ENCODE measurements at regions not wholly inside any gene's neighbourhood (a gene's known extent, or its start where the extent isn't known, plus 50 kb on each side); places are given as distances from the start of the nearest gene placed in this dataset.
"Not testable (repeated sequence)": the region's sequence is repeated elsewhere in the genome, so short reads cannot be mapped to it uniquely, and the experiment has no call there.

DNA sequence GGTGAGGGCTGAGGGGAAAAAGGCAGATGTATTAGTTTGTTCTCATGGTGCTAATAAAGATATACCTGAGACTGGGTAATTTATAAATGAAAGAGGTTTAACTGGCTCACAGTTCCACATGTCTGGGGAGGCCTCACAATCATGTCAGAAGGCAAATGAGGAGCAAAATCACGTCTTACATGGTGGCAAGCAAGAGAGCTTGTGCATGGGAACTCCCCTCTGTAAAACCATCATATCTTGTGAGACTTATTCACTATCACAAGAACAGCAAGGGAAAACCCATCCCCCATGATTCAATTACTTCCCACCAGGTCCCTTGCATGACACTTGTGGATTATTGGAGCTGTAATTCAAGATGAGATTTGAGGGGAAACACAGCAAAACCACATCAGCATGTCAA is 1220.9 kb downstream of the GALC start:
- no peak for DNase-seq

DNA sequence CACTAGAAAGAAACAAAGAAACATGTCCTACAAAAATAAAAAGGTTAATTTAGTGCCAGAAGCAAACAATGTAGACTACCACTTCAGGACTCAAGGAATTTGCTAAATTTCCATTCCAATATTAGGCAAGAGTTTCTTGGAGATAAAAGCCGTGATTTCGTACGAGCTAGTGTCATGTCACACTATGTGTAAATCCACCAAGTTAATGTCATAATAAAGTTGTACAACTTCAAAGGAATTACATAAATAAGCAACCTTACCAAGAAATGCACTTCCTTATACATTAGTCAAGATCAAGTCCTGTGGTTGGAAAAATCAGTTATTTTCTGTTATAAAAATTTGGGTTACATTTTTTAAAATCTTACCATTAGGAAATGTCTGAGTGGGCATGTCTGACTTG is 1222.8 kb downstream of the GALC start:
- no peak for DNase-seq

DNA sequence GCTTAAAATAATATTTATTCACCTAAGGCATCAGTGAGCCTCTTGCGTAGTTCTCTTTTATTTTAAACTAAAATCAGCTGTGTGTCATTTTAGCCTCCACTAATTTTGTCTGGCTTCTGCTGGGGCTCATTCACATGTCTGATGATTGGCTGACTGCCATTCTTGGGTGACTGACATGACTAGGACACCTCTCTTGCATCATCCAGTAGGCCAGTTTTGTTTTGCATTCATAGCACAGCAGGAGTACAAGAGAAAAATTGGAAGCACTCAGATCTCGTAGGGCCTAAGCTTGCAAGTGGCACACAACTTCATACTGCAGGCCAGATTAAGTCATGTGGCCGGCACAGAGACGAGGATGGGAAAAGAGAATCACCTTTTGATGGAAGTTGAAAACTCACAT is 1226.5 kb downstream of the GALC start:
- no peak for DNase-seq

DNA sequence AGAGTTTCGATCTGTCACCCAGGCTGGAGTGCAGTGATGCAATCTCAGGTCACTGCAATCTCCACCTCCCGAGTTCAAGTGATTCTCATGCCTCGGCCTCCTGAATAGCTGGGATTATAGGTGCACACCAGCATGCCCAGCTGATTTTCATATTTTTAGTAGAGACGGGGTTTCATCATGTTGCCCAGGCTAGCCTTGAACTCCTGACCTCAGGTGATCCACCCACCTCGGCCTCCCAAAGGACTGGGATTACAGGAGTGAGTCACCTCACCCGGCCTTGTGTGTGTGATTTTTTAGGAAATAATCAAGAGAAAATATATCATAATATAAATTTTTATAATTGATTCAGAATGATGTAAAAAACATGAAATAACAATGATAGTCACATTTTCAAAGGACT is 1231.4 kb downstream of the GALC start:
- DNase-seq: no peak

DNA sequence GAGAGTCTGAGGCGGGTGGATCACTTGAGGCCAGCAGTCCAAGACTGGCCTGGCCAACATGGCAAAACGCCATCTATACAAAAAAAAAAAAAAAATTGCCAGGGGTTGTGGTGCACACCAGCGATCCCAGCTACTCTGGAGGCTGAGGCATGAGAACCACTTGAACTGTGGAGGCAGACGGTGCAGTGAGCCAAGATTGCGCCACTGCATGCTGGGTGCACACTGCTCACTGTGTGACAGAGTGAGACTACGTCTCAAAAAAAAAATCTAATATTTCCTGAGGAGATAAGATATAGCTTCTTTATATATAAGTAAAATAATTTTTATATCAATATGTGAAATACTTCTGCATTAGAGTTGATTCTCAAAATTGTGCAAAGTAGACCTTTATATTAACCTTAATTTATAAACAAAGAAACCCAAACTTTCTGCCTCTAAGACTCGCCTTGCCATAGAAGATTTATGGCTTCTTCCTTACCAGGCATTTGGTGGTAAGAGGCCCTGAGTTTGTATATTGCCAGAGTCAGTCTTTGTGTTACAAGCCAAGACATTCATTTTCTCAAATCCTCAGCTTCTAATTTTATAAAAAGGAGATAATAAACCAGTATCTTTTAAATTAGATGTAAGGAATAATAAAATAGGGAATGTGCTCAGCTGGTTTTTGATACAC is 1226.7 kb downstream of the FLRT2 start:
- DNase-seq: no peak

DNA sequence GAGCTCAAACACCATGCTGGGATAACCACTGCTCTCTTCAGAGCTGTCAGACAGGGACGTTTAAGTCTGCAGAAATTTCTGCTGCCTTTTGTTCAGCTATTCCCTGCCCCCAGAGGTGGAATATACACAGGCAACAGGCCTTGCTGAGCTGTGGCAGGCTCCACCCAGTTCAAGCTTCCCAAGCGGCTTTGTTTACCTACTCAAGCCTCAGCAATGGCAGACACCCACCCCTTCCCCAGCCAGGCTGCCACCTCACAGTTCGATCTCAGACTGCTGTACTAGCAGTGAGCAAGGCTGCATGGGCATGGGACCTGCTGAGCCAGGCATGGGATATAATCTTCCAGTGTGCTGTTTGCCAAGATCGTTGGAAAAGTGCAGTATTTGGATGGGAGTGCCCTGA is 1220.5 kb downstream of the FLRT2 start:
- DNase-seq: not testable (repeated sequence)

DNA sequence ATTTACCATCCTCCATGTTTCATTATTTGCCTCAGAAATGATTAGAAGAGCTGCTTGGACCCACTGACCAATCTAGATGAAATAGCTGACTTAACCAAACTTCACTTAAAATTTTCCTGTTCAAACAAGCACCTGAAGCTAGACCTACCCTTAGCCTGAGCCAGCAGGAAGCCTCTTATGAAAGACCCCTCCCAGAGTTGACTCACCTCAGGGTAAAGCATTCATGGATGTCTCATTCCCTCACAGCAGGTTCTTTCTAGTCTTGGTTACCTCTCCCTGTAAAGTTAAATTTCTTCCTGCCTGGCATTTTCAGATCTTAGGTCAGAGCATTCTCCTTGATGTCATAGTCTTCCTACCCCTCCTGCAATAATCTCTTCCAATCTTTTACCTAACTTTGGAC is 1209.8 kb downstream of the FLRT2 start:
- DNase-seq: no peak

DNA sequence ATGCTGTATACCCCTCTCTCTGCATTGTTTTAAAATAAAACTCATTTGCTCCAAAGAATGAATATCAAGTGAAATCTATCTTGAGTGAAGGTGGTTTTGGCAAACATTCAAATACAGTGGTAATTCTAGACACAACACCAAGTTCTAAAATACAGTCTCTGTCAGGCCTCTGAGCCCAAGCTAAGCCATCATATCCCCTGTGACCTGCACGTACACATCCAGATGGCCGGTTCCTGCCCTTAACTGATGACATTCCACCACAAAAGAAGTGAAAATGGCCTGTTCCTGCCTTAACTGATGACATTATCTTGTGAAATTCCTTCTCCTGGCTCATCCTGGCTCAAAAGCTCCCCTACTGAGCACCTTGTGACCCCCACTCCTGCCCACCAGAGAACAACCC is 1201.5 kb downstream of the FLRT2 start:
- not testable (repeated sequence) for DNase-seq

DNA sequence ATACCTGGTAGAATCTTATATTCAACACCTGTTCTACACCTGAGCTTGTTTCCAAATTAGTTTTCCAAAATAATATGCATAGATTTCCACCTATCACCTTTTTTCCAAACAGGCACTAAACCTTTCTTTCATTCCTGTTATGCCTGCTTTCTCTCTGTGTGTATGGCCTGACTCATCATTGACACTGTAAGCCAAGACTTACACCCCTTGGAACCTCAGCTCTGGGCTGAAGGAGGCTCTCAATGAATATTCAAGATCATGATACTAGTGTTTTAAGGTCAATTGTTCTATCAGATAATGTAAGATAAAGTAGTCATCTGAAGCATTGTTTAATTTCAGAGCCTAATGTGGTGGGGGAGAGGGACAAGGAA is 1193.3 kb downstream of the FLRT2 start:
- DNase-seq: no peak

DNA sequence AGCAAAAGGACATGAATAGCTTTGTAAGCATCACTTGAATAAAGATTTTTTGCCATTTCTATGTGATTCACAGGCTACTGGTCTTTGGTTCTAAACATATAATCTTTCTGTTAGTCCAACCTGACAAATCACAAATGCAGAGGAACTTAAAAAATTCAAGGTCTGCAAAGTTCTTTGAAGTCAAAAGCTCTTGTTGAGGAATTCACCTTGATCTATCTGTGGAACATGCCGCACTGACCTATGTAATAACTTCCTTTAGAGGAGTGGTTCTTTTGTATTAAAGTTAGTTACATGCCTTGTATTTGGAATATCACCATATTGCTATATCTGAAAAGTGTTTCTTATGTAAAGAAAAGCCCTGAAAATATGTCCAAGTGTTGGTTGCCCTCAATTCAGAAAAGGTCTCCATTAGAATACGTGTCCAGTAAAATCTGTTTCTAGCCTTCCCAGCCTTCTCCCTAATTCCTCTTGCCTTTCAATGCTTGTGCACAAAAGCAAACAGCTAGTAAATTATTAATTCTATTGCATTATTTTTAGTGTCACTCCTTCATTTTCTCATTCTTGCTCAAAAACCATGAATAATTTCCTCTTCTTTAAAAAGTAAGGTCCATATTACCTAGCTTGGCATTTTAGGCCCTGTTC is 1192.8 kb downstream of the FLRT2 start:
- DNase-seq: no peak

DNA sequence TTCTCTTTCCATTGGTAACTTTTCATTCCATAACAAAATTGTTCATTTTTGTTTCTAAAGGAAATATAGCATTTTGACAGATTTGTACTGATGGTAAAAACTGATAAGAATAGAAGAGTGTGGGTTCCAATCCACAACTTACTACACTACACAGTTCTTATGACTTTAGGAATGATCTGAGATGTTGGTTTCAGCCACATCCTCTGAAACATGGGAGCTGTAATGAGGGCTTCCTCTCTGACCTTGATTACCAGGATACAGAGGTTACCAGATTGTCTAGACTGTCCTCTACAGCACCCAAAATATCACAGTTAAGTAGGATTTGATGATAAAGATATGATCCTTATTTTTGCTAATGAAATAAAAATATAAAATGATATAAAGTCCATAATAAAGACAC is 1184.6 kb downstream of the FLRT2 start:
- DNase-seq: no peak

DNA sequence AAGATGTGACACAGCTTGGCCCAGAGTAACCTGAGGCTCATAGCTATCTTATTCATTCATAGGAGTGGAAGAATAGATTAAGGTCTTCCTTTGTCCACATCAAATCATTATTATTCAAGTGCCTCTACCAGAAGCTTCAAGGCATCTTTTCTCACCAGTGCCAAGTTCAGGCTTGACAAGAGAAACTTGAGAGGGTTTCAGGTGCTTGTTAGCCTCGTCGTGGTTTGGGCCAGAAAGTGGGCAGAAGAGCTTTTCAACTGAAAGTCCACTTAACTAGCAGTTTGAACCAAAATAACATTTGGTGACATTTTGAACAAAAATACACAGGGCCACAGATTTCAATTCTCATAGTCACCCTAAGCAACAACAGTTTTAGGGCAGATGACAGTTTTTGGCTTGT is 1184.2 kb downstream of the FLRT2 start:
- DNase-seq: no peak

DNA sequence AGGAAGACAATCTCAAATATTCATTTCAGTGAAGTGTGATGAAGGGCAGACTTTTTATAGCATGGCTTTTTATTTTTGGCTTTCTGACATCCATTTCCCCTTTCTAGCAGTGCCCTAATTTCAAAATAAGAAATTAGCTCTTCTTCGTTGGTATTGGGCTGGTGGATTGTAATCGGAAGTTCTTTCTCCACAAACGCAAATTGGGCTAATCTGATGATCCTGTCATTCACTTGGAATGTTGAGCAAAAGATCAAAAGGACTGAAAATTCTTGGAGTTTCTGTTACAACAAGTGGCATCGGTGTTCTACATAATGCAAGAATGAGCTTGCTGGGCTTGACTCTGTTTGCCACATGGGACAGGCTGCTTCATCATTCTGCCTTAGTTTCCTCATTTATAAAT is 1182.8 kb downstream of the FLRT2 start:
- no peak for DNase-seq

DNA sequence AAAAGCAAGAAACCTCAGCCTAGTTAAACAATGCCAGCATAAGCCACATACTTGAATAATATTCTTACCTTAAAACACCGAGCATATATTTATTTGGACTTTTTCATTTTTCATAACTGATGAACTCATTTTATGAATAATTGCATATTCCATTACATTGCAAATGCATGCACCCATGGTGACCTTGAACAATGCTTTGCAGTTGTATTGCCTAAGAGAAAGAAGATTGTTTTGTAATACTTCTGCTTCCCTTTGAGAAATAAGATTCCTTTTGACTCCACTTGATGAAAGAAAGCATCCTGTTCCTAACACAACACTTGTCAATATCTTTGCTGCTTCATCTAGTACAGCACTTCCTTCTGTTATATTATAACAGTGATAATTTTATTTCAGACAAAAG is 1182.2 kb downstream of the FLRT2 start:
- DNase-seq: no peak

DNA sequence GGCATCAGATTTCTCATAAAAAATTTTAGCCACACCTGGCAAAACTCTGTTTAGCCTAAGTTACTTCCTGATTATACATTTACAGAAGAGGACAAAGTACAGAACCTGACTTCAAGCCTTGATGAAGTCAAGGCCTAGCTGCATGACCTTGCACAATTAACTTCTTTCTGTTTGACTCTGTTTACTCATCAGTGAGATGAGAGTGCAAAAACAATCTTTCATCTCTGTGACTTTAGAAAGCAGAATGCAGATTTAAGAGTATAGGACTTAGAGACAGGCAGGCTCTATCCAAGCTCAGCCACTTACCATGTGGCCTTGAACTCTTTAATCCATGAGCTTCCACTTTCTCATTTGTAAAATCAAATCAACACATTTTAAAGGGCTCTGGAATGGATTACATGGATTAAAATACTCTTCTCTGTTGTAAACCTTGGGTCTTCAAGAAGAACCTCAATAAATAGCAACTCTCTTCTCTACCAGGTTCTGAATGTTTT is 1178.9 kb downstream of the FLRT2 start:
- no peak for DNase-seq

DNA sequence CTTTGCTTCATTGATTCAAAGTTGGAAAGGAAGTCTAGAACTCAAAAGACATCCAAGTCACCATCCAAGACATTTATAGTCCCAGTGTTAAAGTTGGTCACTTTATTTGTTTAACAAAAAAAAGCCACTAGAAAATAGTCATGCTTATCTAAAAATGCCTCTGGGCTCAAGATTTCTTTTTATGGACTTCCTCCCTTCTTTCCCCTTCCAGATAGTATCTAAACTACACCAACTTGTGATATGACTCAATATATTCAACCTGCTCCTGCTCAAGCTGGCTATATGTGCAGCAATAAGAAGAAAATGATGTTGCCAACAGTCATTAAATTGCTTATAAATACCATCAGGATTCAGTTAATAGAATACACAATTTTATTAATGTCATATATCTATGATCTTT is 1177.1 kb downstream of the FLRT2 start:
- no peak for DNase-seq

DNA sequence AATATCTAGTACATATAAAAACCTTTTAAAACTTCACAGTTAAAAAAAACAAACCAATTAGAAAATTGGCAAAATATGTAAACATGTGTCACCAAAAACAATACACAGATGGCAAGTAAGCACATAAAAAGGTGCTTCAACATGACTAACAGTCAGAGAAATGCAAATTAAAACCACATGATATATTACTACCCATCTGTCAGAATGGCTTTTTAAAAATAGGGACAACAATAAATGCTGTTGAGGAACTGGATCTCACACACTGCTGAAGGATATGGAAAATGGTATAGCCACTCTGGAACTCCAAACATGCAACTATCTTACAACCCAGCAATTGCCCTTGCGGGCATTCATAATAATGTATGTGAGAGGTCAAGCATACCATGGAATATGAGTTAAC is 1153.6 kb downstream of the FLRT2 start:
- DNase-seq: no peak

DNA sequence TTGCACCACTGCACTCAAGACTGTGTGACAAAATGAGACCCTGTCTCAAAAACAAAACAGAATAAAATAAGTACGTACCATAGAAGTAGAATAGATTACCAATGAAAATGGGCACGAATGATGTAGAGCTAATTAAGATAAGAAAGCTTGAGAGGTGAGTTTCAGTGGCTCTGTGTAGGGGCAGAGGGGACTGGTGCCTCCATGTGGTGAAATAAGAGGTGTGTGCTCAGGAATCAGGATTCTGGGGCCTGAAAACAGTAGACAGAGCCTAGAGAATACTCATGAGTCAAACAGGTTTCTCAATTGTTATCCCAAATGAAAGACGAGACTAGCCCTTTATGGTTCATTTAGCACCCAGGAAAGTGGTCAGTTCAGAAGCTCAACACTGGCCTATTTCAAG is 1145.1 kb downstream of the FLRT2 start:
- DNase-seq: no peak

DNA sequence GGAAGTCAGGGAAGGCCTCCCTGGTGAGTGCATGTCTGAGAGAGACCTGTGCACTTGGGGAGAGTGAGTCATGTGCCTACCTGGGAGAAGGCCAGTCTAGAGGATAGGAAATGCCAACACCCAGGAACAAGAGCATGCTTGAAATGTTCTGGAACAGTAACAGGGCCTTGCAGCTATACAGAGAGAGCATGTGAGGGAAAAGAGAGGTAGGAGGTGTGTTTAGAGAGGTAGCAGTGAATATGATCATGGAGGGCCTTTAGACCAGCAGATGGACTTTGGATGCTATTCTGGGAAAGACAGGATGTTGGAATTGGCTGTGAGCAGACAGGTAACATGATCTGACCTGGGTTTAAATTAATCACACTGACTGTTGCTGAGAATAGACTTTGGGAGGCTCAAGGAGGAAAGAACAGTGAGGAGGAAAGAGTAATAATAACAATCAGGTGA is 1143.6 kb downstream of the FLRT2 start:
- no peak for DNase-seq

DNA sequence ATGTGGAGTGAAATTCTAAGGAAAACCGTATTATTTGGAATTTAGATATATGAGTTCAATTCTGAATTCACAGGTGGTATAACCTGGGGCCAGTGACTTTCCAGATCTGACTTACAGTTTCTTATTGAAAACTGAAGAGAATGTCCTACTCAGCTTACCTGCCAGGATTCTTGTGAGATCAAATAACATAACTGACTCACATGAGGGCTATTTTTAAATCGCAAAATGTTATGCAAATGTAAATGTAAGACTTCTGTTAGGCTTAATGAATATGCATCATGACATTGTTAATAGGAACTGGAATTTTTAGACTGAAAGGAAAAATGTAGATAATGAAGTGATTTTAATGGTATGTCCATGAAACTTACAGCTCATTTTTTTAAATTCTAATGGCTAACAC is 1142.1 kb downstream of the FLRT2 start:
- no peak for DNase-seq

DNA sequence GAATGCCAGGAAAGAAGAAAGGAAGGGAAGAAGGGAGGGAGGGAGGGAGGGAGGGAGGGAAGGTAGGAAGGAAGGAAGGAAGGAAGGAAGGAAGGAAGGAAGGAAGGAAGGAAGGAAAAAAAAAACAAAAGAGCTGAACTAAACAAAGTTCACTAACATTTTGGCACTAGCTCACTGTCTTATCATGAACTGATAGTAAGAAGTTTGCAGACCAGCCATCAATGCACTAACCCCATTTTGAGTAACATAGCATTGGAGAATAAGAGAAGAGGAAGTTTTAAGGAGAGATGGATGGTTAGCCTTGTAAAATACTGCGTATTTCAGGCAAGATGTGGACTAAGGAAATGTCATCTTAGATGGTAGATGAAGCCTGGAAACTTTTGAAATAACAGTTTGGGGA is 1136.0 kb downstream of the FLRT2 start:
- no peak for DNase-seq

DNA sequence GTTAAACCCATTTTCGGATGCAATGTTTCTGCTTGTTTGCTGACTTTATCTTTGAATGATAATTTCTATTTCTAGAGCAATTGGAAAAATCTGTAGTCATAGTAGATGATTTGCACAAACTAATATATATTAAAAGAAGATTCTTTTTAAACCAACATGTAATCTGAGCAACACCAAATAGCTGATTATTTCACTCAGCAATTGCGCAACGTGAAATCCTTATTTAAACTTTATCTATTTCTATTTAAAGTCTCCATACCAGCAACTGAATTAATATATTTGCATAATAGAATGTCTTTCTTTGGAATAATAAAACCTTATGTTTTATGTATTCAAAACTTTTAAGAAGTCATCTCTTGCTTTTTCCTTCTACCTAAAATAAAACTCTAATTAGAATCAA is 1132.4 kb downstream of the FLRT2 start:
- DNase-seq: no peak

DNA sequence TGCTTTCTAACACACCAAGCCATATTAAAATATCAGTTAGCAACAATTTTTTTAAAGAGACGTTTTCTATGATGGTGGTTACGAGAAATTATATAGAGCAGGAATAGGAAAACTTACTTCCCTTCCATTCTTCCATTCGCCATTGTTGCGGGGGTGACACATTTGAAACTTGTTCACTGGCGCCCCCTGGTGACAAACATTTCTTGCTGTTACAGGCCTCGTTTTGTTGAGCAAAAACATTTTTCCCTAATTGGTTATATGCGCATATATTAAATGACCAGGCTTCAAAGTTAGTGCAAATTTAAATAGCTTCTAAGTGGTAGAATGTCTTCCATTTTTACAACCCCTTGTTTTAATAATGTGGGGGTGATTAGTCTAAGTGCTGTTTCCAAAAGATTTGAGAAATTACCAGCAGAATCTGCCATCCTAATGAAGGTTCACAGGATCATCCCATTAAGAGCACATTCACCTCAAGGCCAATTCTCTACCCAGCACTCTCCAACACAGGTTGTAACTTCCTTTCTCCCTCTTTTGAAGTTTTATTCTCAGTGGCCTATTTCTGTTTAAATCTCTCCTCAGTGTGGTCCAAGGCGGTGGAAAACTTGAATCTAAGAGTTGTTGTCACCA is 1124.7 kb downstream of the FLRT2 start:
- DNase-seq: no peak

DNA sequence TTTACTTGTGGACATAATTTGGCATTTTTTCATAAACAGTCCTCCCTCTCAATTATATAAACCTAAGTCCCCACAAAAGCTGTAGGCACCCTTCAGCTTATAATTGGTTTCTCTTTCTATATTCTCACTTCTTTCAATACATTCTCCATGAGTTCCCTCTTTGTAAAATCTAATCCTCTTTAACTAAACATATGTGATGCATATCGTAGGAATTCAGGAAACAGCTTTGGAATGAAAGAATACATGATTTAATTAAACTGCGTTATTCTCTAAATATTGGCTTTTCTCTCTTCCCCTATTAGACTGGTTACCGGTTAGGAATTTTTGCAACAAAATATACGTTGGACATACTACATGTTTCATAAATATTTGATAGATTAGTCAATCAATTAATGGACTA is 1122.6 kb downstream of the FLRT2 start:
- DNase-seq: no peak

Measured in NCI-H226 (cell line).